ENCODE measurements at regions not wholly inside any gene's neighbourhood (a gene's known extent, or its start where the extent isn't known, plus 50 kb on each side); places are given as distances from the start of the nearest gene placed in this dataset.

GRCh38 chr4:174152717-174153466, 130.6 kb downstream of the FBXO8 start:
- TF ChIP-seq CTCF (conservative IDR thresholded peaks at IDR 0.05; ENCODE audit: low read depth, low read length) = no peak
- TF ChIP-seq EZH2 (IDR thresholded peaks at IDR 0.05; ENCODE audit: low read length, unreplicated experiment) = no peak
- TF ChIP-seq EZH2phosphoT487 (IDR thresholded peaks at IDR 0.05; ENCODE audit: borderline replicate concordance, low read length) = no peak

All from PC-3 (cell line).